Activated naive CD4-positive, alpha-beta T cell treated with anti-CD3 and anti-CD28 coated beads for 36 hours (primary cell): ENCODE measurements at regions not wholly inside any gene's neighbourhood (a gene's known extent, or its start where the extent isn't known, plus 50 kb on each side); places are given as distances from the start of the nearest gene placed in this dataset.

Experiments used
- CTCF ChIA-PET: fragments of 350-600 bp; sonication (Branson Sonifier 250); formaldehyde crosslinking; loops from one replicate; lab custom pipeline; 2021; ENCODE audit warnings: antibody characterized with exemption; lab: Charles Lee
- DNase-seq: peaks from one replicate; pipeline ENCODE4 v3.0.0-alpha.2; 2020
- H3K27ac Mint-ChIP-seq: one replicate; pipeline ENCODE4 v1.8.0; 2021; ENCODE audit warnings: mild to moderate bottlenecking, mixed read lengths
- H3K27me3 Mint-ChIP-seq: one replicate; pipeline ENCODE4 v1.8.0; 2021; ENCODE audit warnings: low read depth, mixed read lengths
- H3K36me3 Mint-ChIP-seq: one replicate; pipeline ENCODE4 v1.8.0; 2021; ENCODE audit warnings: low read depth, mixed read lengths
- H3K4me1 Mint-ChIP-seq: one replicate; pipeline ENCODE4 v1.8.0; 2021; ENCODE audit warnings: low read depth, mixed read lengths
- H3K4me3 Mint-ChIP-seq: one replicate; pipeline ENCODE4 v1.8.0; 2021; ENCODE audit warnings: mild to moderate bottlenecking, moderate library complexity, mixed read lengths
- H3K9me3 Mint-ChIP-seq: one replicate; pipeline ENCODE4 v1.8.0; 2021; ENCODE audit warnings: mixed read lengths
- intact Hi-C: fragments of 100-400 bp; cut with micrococcal nuclease; formaldehyde crosslinking; loops from one replicate; pipeline ENCODE4 v1.15.1; 2023

DNA sequence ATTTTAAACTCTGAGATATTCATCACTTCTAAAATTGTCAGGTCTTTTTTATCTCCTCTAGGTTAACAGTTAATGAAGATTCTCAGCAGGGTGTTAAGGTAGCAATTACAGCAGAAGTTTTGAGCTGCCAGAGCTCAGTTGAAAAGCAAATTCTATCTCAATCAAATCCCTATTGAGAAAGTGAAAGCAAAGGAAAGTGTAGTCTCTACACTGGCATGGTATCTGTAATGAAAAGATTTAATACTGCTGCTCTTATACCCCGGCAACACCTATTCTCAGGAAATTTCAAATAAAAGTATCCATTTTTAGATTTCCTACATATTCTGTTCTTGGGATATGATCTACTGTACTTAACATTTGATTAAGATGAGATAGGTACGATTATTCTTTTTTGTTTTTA, 913.5 kb downstream of the MRPL39 start:
- DNase-seq, result no peak
- H3K9me3 Mint-ChIP-seq, result peaks cover 3% of the 10 kb centered on the region
- no peaks in the 10 kb centered on the region for H3K36me3 Mint-ChIP-seq
- no peaks in the 10 kb centered on the region for H3K27me3 Mint-ChIP-seq
- no peaks in the 10 kb centered on the region for H3K4me1 Mint-ChIP-seq
- no peak overlapping the region for H3K27ac Mint-ChIP-seq
- no peak overlapping the region for H3K4me3 Mint-ChIP-seq
- CTCF ChIA-PET, result no interaction called here
- intact Hi-C loops, result no loop called here

DNA sequence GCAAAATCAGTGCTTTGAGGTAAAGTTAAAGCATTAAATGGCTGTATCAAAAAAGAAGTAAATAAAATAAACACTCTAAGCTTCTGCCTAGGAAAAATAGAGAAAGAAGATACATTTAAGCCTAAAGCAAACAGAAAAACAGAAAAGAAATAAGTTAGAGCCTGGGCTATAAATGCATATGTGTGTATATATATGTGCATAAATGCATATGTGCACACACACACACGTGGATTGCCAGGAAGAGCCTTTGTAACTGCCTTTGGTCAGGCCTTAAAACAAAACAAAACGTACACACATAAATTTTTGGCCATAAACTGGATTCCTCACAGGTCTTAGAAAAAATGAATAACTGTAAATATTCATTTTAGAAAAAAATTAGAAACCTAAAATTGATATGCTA, 925.8 kb downstream of the MRPL39 start:
- Mint-ChIP-seq H3K9me3 (no peaks in the 10 kb centered on the region), H3K27ac (no peak overlapping the region), H3K4me3 (no peak overlapping the region)

DNA sequence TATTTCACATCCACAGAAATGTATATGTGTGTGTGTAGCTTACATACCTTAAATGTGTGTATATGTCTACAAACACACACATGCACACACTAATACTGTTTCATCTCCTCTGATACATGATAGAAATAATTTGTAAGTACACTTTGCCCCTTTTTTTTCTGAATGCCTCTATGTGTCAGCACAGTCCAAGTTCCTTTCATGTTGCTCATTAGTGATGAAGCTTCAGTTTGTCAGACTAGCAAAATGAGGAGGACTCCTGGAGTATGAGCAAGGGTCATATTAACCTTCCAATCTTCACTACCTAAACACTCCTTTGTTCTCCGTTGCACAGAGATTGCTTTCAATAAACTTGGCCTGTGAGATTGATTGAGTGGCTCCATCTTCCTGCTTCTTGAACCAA, 935.4 kb downstream of the MRPL39 start:
- H3K4me3 Mint-ChIP-seq, result no peak overlapping the region
- H3K27ac Mint-ChIP-seq, result no peak overlapping the region
- no peaks in the 10 kb centered on the region for H3K4me1 Mint-ChIP-seq
- H3K9me3 Mint-ChIP-seq, result no peaks in the 10 kb centered on the region
- H3K27me3 Mint-ChIP-seq, result no peaks in the 10 kb centered on the region
- CTCF ChIA-PET, result no interaction called here
- DNase-seq, result no peak
- H3K36me3 Mint-ChIP-seq, result no peaks in the 10 kb centered on the region
- intact Hi-C loops, result no loop called here

More for the DNA sequence above, 925.8 kb downstream of the MRPL39 start:
- H3K27me3 Mint-ChIP-seq, result no peaks in the 10 kb centered on the region
- H3K36me3 Mint-ChIP-seq, result no peaks in the 10 kb centered on the region
- CTCF ChIA-PET, result no interaction called here
- H3K4me1 Mint-ChIP-seq, result no peaks in the 10 kb centered on the region
- intact Hi-C loops, result no loop called here
- no peak for DNase-seq

DNA sequence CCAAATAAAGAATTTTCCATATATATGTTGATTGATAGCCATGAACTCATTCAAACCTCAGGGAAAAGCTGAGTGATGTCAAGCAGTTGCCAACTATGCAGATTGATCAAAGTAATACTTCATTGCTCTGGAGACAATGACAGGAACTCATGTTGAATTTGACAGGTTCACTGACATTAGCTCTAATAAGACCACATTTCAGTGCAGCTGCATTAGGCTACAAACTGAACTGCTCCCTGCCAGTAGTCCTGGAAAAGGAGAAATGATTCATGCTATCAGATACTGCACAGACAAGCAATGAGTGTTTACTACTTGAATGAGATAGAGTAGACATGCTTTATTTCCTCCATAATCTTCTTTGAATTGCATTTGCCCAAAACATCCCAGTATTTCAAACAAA, 948.4 kb downstream of the MRPL39 start:
- Mint-ChIP-seq H3K9me3 (no peaks in the 10 kb centered on the region), H3K27ac (no peak overlapping the region), H3K27me3 (no peaks in the 10 kb centered on the region), H3K4me3 (no peak overlapping the region), H3K4me1 (no peaks in the 10 kb centered on the region), H3K36me3 (no peaks in the 10 kb centered on the region)
- intact Hi-C loops, result no loop called here
- CTCF ChIA-PET, result no interaction called here
- DNase-seq, result no peak

DNA sequence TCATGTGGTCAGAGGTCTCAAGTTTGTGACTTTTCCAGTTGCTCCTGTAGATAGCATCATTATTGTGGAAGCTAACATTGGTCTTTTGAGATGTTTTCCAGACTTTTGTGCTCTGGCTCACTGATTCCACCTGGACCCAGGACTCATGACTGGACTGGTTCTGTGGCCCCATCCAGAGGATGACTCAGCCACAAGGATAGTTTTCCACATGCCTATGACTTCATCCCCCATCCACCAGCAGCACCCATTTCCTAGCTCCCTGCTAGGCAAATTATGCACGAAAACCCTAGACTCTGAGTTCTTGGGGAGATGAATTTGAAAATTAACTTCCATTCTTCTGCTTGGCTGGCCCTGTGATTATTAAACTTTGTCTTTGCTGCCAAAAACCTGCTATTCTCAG, 949.3 kb downstream of the MRPL39 start:
- no peak for DNase-seq
- Mint-ChIP-seq H3K4me3 (no peak overlapping the region), H3K27ac (no peak overlapping the region), H3K4me1 (no peaks in the 10 kb centered on the region), H3K9me3 (no peaks in the 10 kb centered on the region), H3K36me3 (no peaks in the 10 kb centered on the region), H3K27me3 (no peaks in the 10 kb centered on the region)
- intact Hi-C loops, result no loop called here
- CTCF ChIA-PET, result no interaction called here

DNA sequence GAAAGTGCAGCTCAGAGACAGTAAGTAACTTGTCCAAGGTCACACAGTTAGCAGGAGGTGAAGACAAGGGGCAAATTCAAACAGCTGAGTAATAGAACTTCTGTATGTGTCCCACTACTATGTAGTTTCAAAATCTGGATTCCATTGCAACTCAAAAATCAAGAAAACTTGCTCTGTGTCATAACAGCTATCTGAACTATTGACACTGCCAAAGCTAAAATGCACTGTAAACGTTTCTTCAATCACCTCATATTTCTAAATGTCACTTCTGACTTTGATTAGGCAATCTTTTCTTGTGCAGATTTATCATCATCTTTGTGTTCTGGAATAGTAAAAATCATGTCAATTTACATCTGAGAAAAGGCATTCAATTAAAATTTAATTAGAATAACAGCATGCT, 957.6 kb downstream of the MRPL39 start:
- Mint-ChIP-seq H3K9me3 (no peaks in the 10 kb centered on the region), H3K4me1 (no peaks in the 10 kb centered on the region), H3K36me3 (no peaks in the 10 kb centered on the region), H3K27me3 (no peaks in the 10 kb centered on the region), H3K27ac (no peak overlapping the region), H3K4me3 (no peak overlapping the region)
- CTCF ChIA-PET, result no interaction called here
- no peak for DNase-seq
- intact Hi-C loops, result no loop called here

DNA sequence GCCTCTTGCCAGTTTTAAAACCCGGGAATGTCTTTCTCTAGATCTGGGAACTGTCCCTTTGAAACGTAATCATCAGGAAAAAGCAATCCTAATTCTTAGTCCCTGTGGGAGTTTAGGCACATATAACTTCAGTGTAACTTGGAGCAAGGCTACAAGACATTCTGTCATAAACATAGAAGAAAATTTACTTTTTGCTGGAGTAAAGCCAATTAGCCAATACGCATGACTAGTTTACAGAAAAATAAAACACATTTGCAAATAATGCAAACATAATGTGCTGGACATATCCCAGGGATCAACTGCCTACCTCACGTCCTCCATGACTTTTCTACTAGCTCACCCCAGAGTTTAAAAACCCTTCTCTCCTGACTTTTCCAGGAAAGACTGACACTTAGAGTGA, 970.6 kb downstream of the MRPL39 start:
- DNase-seq, result no peak
- CTCF ChIA-PET, result no interaction called here
- H3K36me3 Mint-ChIP-seq, result no peaks in the 10 kb centered on the region
- H3K27me3 Mint-ChIP-seq, result no peaks in the 10 kb centered on the region
- H3K9me3 Mint-ChIP-seq, result no peaks in the 10 kb centered on the region
- no peak overlapping the region for H3K27ac Mint-ChIP-seq
- intact Hi-C loops, result no loop called here
- H3K4me1 Mint-ChIP-seq, result no peaks in the 10 kb centered on the region
- H3K4me3 Mint-ChIP-seq, result no peak overlapping the region

DNA sequence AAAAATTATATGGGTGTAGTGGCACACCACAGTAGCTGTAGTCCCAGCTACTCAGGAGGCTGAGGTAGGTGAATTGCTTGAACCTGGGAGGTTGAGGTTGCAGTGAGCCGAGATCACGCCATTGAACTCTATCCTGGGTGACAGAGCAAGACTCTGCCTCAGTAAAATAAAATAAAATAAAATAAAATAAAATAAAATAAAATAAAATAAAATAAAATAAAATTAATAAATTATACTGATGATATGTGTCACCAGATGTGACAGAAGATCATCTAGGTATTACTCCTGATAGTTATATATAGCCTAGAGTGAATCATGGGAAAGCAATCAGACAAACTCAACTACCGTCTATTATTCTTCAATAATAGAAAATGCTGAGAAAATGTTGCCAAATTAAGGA, 972.5 kb downstream of the MRPL39 start:
- Mint-ChIP-seq H3K36me3 (no peaks in the 10 kb centered on the region), H3K9me3 (no peaks in the 10 kb centered on the region), H3K4me1 (no peaks in the 10 kb centered on the region), H3K27me3 (no peaks in the 10 kb centered on the region), H3K4me3 (no peak overlapping the region), H3K27ac (no peak overlapping the region)
- no peak for DNase-seq
- CTCF ChIA-PET, result interaction anchor here (0.6 kb wide), 1 partner anchor 260 kb away, joined by 3 read pairs; no protein-coding TSS in a partner anchor
- intact Hi-C loops, result no loop called here

DNA sequence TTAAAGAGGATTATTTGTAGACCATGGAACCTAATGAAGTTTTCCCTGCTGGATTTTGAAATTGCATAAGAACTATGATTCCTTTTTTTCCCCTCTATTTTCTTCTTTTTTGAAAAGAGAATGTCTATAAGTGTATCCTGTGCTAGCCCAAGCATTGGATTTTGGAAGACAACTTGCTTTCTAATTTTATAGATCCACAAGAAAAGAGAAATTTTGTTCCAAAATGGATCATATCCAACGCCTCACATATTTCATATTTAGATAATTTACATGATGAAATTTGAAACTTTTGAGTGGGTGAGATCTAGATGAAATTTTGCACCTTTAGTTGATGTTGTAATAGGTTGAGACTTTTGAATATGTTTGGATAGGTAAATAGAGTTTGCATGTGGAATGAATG, 978.7 kb downstream of the MRPL39 start:
- CTCF ChIA-PET, result no interaction called here
- no peak for DNase-seq
- intact Hi-C loops, result no loop called here
- Mint-ChIP-seq H3K27me3 (no peaks in the 10 kb centered on the region), H3K27ac (no peak overlapping the region), H3K4me3 (no peak overlapping the region), H3K9me3 (no peaks in the 10 kb centered on the region), H3K36me3 (no peaks in the 10 kb centered on the region), H3K4me1 (no peaks in the 10 kb centered on the region)

DNA sequence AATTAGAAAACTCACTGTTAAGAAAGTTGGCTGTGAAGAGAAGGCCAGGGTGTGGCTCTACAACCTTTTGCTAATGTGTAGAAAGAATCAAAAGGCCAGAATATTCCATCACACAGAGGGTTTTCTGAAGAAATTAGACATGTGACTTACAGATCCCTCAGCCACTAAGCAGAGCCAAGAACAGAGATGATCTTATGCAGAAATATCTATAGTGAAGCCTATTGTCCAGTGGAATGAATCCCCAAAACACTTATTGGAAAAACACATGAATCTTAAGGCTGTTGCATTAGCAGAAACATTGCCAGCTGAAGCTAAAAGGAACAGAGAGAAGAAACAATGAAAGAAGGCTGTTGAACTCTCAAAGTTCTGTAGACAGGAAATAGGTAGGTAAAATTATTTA, 979.2 kb downstream of the MRPL39 start:
- intact Hi-C loops, result no loop called here
- Mint-ChIP-seq H3K27ac (no peak overlapping the region), H3K4me3 (no peak overlapping the region), H3K27me3 (no peaks in the 10 kb centered on the region), H3K4me1 (no peaks in the 10 kb centered on the region), H3K36me3 (no peaks in the 10 kb centered on the region), H3K9me3 (no peaks in the 10 kb centered on the region)
- CTCF ChIA-PET, result interaction anchor here (0.5 kb wide), 1 partner anchor 23 kb away, joined by 3 read pairs; no protein-coding TSS in a partner anchor
- no peak for DNase-seq

DNA sequence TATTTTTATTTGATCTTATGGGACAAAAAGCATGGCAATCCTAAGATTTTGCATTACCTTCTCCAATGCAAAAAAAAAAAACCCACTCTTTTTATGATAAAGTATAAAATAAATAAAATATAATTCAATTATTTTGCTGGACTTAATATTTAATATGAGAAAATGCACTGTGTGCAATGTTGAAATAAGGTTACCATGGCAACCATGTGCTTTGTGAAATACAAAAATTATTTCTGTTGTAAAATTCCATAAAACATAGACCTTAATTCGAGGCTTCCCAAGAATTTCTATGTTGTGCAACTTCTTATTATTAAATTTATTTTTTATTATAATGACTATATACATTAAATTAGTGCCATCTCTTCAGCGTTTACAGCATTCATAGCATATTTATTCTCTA, 989.5 kb downstream of the MRPL39 start:
- Mint-ChIP-seq H3K4me3 (no peak overlapping the region), H3K4me1 (no peaks in the 10 kb centered on the region), H3K36me3 (peaks cover 2% of the 10 kb centered on the region), H3K9me3 (peaks cover 7% of the 10 kb centered on the region), H3K27me3 (no peaks in the 10 kb centered on the region), H3K27ac (no peak overlapping the region)
- CTCF ChIA-PET, result no interaction called here
- intact Hi-C loops, result no loop called here
- DNase-seq, result no peak

DNA sequence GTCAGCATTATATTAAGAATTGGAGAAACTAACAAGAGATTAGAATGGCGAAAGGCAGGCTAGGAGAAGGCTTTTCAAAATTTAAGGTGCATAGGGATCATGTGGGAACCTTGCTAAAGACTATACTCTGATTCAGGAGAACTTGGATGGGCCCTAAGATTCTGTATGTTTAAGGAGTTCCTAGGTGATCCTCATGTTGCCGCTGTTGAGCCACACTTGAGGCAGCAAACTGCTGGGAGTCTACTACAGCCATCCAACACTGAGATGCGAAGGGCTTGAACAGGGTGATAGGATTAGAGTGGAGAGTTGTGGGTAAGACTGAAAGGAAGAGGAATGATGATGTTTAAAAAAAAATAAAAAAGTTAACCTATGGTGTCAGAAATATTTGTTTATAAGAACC, 1013.2 kb downstream of the MRPL39 start:
- Mint-ChIP-seq H3K27ac (no peak overlapping the region), H3K4me1 (no peaks in the 10 kb centered on the region), H3K9me3 (no peaks in the 10 kb centered on the region), H3K27me3 (no peaks in the 10 kb centered on the region), H3K36me3 (no peaks in the 10 kb centered on the region), H3K4me3 (no peak overlapping the region)
- no peak for DNase-seq
- intact Hi-C loops, result no loop called here
- CTCF ChIA-PET, result no interaction called here

DNA sequence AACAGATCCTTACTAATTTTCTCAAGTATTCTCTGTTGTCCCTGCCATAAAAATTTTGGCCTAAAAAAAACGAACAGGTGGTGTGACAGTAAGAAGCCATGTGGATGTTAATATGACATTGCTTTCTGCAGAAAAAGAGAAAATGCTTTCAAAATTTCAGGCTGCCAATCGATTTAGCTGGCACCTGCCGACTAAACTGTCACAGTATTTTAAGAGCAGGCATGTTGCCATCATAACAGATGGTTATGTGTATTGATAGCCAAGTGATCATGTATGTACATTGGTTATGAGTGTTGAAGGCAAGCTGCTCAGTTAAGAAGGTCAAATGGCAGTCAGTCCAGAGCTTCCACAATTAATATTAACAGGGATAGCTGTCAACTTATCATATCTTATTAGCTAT, 1017.0 kb downstream of the MRPL39 start:
- no peaks in the 10 kb centered on the region for H3K9me3 Mint-ChIP-seq
- no peak for DNase-seq
- H3K27me3 Mint-ChIP-seq, result no peaks in the 10 kb centered on the region
- no peak overlapping the region for H3K4me3 Mint-ChIP-seq
- CTCF ChIA-PET, result no interaction called here
- no peaks in the 10 kb centered on the region for H3K4me1 Mint-ChIP-seq
- intact Hi-C loops, result no loop called here
- H3K36me3 Mint-ChIP-seq, result no peaks in the 10 kb centered on the region
- H3K27ac Mint-ChIP-seq, result no peak overlapping the region

DNA sequence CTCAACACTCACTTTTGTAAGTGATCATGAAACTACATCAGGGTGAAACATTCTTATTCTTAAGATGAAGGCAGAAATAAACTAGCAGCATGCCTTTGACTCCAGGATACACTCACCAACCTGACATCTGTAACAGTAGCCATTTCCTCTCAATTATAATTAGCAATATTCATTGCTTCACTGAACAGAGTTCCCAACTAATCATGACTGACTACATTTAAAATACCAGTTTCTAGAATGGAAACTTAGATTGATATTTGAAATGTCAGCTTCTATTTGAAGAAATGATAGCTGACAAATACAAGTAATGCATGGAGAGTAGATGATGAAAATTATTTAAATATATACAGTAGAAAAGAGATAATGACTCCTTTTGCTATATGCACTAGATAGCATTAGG, 1023.8 kb downstream of the MRPL39 start:
- no peak for DNase-seq
- H3K36me3 Mint-ChIP-seq, result no peaks in the 10 kb centered on the region
- CTCF ChIA-PET, result no interaction called here
- no peaks in the 10 kb centered on the region for H3K4me1 Mint-ChIP-seq
- H3K4me3 Mint-ChIP-seq, result no peak overlapping the region
- H3K27me3 Mint-ChIP-seq, result no peaks in the 10 kb centered on the region
- H3K27ac Mint-ChIP-seq, result no peak overlapping the region
- intact Hi-C loops, result no loop called here
- H3K9me3 Mint-ChIP-seq, result no peaks in the 10 kb centered on the region
